Glutamatergic neuron (in vitro differentiated cells): ENCODE measurements at regions not wholly inside any gene's neighbourhood (a gene's known extent, or its start where the extent isn't known, plus 50 kb on each side); places are given as distances from the start of the nearest gene placed in this dataset.

Source experiments
- DNase-seq: peaks from one replicate; pipeline ENCODE4 v3.0.0; 2022
- H3K27ac Mint-ChIP-seq: one replicate; pipeline ENCODE4 v1.8.0; 2020; ENCODE audit warnings: mild to moderate bottlenecking, mixed read lengths, inconsistent platforms; ENCODE audit not compliant: unreplicated experiment
- H3K27me3 Mint-ChIP-seq: one replicate; pipeline ENCODE4 v1.8.0; 2020; ENCODE audit warnings: mild to moderate bottlenecking, moderate library complexity, mixed read lengths, inconsistent platforms; ENCODE audit not compliant: unreplicated experiment
- H3K36me3 Mint-ChIP-seq: one replicate; pipeline ENCODE4 v1.8.0; 2020; ENCODE audit warnings: mild to moderate bottlenecking, mixed read lengths, inconsistent platforms; ENCODE audit not compliant: unreplicated experiment
- H3K4me1 Mint-ChIP-seq: one replicate; pipeline ENCODE4 v1.8.0; 2020; ENCODE audit warnings: mild to moderate bottlenecking, low read depth, mixed read lengths, inconsistent platforms; ENCODE audit not compliant: unreplicated experiment
- H3K4me3 Mint-ChIP-seq: one replicate; pipeline ENCODE4 v1.8.0; 2020; ENCODE audit warnings: mild to moderate bottlenecking, mixed read lengths, inconsistent platforms; ENCODE audit not compliant: unreplicated experiment
- H3K9me3 Mint-ChIP-seq: one replicate; pipeline ENCODE4 v1.8.0; 2020; ENCODE audit warnings: mild to moderate bottlenecking, moderate library complexity, mixed read lengths, inconsistent platforms; ENCODE audit not compliant: unreplicated experiment
- TF ChIP-seq, protein P1 (sequence below): fragments of 200-600 bp; sonication (generic); IDR thresholded peaks from one replicate; pipeline ENCODE4 v1.5.0; 2021; ENCODE audit not compliant: partially characterized antibody, unreplicated experiment

GRCh38 chr11:80024119-80024518 lies 583.3 kb upstream of the TENM4 start:
- H3K27me3 Mint-ChIP-seq, result no peaks in the 10 kb centered on the region
- TF ChIP-seq, protein P1, sequence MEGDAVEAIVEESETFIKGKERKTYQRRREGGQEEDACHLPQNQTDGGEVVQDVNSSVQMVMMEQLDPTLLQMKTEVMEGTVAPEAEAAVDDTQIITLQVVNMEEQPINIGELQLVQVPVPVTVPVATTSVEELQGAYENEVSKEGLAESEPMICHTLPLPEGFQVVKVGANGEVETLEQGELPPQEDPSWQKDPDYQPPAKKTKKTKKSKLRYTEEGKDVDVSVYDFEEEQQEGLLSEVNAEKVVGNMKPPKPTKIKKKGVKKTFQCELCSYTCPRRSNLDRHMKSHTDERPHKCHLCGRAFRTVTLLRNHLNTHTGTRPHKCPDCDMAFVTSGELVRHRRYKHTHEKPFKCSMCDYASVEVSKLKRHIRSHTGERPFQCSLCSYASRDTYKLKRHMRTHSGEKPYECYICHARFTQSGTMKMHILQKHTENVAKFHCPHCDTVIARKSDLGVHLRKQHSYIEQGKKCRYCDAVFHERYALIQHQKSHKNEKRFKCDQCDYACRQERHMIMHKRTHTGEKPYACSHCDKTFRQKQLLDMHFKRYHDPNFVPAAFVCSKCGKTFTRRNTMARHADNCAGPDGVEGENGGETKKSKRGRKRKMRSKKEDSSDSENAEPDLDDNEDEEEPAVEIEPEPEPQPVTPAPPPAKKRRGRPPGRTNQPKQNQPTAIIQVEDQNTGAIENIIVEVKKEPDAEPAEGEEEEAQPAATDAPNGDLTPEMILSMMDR, result no peak
- no peak overlapping the region for H3K4me3 Mint-ChIP-seq
- peaks cover 13% of the 10 kb centered on the region for H3K4me1 Mint-ChIP-seq
- DNase-seq, result no peak
- no peaks in the 10 kb centered on the region for H3K9me3 Mint-ChIP-seq
- no peak overlapping the region for H3K27ac Mint-ChIP-seq
- H3K36me3 Mint-ChIP-seq, result peaks cover 8% of the 10 kb centered on the region

DNA sequence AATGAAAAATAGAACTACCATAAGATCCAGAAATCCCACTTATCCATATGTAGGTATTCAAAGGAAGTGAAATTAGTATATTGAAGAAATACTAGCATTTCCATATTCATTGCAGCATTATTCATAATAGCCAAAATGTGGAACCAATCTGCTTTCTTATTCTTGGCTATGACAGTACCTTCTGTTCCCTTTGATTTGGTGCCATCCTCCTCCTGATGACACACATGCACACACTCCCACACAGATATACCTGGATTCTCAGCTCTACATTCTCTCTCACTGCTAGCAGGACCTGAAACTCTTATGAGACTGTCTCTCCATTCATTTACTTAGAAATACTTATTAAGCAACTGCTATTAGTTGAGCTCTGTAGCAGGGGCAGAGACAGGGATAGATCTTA lies 582.6 kb upstream of the TENM4 start:
- TF ChIP-seq, protein P1, result no peak
- Mint-ChIP-seq H3K9me3 (no peaks in the 10 kb centered on the region), H3K4me1 (peaks cover 6% of the 10 kb centered on the region), H3K36me3 (peaks cover 8% of the 10 kb centered on the region), H3K4me3 (no peak overlapping the region), H3K27me3 (no peaks in the 10 kb centered on the region), H3K27ac (no peak overlapping the region)
- no peak for DNase-seq

- no peak overlapping the region for H3K27ac Mint-ChIP-seq
- DNase-seq, result no peak
These were observed 569.7 kb upstream of the TENM4 start for GRCh38 chr11:80010536-80010935.

DNA sequence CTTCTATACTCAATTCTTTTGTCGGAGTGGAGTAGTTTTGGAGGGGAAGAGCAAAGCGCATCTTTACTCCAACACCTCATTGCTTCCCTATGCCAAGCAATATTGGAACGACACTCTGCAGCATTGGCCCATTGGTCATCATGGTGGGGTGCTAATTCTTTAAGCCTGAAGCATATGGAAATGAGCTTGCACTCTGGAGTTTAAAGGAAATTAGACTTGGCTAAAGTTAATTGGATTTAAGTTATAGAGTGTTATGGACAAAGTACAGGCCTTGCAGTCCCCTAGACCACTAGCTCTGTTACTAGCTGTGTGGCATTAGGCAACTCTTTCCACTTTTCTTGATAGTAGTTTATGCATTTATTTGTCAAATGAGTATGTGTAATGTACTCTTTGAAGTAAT lies 568.3 kb upstream of the TENM4 start:
- H3K36me3 Mint-ChIP-seq, result no peaks in the 10 kb centered on the region
- TF ChIP-seq, protein P1, result no peak
- H3K9me3 Mint-ChIP-seq, result no peaks in the 10 kb centered on the region
- no peaks in the 10 kb centered on the region for H3K27me3 Mint-ChIP-seq
- DNase-seq, result no peak
- H3K27ac Mint-ChIP-seq, result no peak overlapping the region
- no peaks in the 10 kb centered on the region for H3K4me1 Mint-ChIP-seq
- no peak overlapping the region for H3K4me3 Mint-ChIP-seq

More at GRCh38 chr11:80010536-80010935, 569.7 kb upstream of the TENM4 start:
- no peaks in the 10 kb centered on the region for H3K27me3 Mint-ChIP-seq
- H3K4me1 Mint-ChIP-seq, result no peaks in the 10 kb centered on the region
- no peak overlapping the region for H3K4me3 Mint-ChIP-seq
- TF ChIP-seq, protein P1, result no peak
- H3K9me3 Mint-ChIP-seq, result no peaks in the 10 kb centered on the region
- H3K36me3 Mint-ChIP-seq, result no peaks in the 10 kb centered on the region

DNA sequence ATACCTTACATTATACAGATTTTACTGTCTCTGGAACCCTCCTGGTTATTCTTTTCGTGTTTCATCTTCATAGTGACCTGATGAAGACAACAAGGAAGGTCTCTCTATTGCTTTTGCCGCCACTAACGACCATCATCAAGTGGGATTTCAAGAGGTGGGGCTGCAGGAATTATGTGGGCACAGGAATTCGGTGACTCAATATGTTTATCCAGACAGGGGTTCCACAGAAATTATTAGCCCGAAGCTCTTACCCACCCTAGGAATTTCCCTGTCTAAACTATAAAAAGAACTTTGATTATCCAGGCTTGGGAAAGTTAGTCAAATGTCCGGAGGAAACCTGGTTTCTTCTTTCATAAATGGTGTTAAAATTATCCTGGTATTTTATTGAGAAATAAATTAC lies 566.8 kb upstream of the TENM4 start:
- Mint-ChIP-seq H3K27ac (no peak overlapping the region), H3K4me1 (peaks cover 4% of the 10 kb centered on the region), H3K36me3 (no peaks in the 10 kb centered on the region), H3K9me3 (no peaks in the 10 kb centered on the region), H3K4me3 (no peak overlapping the region), H3K27me3 (no peaks in the 10 kb centered on the region)
- DNase-seq, result no peak
- TF ChIP-seq, protein P1, result no peak
